Cardiac muscle cell (in vitro differentiated cells and primary cell): ENCODE measurements at regions not wholly inside any gene's neighbourhood (a gene's known extent, or its start where the extent isn't known, plus 50 kb on each side); places are given as distances from the start of the nearest gene placed in this dataset.

Experiments
- DNase-seq, 2 donors: peaks; one replicate each; pipeline versions ENCODE4 v3.0.0 to v3.0.0-alpha.2; 2010 to 2017; ENCODE audit warnings: low read depth in 1 of 2, low spot score in 1 of 2
- H3K27ac ChIP-seq: fragments of 200-600 bp; sonication (generic); 2 replicates; pipeline ENCODE4 v1.5.1; 2016
- H3K27me3 ChIP-seq: fragments of 200-600 bp; sonication (generic); 2 replicates; pipeline ENCODE4 v1.6.0; 2016; ENCODE audit warnings: control low read depth
- H3K36me3 ChIP-seq: fragments of 200-600 bp; sonication (generic); 2 replicates; pipeline ENCODE4 v1.5.1; 2016; ENCODE audit warnings: control low read depth
- H3K4me1 ChIP-seq: fragments of 200-600 bp; sonication (generic); 2 replicates; pipeline ENCODE4 v1.8.1; 2017; ENCODE audit warnings: low read depth, mild to moderate bottlenecking, mixed run types
- H3K4me3 ChIP-seq: fragments of 200-600 bp; sonication (generic); 2 replicates; pipeline ENCODE4 v1.5.1; 2016; ENCODE audit warnings: mild to moderate bottlenecking
- H3K9me3 ChIP-seq: fragments of 200-600 bp; sonication (generic); 2 replicates; pipeline ENCODE4 v1.5.1; 2017; ENCODE audit warnings: low read depth, mild to moderate bottlenecking, control low read depth
- CTCF ChIP-seq: IDR thresholded peaks from 2 replicates; pipeline ENCODE4 v1.5.1; 2012; ENCODE audit warnings: low read depth, mild to moderate bottlenecking, low read length

GRCh38 chr14:104515811-104516780, 63.5 kb upstream of the C14orf180 start:
- no peaks in the 10 kb centered on the region for H3K9me3 ChIP-seq
- no peak overlapping the region for H3K27ac ChIP-seq
- no peaks in the 10 kb centered on the region for H3K36me3 ChIP-seq
- no peak for TF ChIP-seq CTCF
- no peaks in the 10 kb centered on the region for H3K27me3 ChIP-seq
- H3K4me1 ChIP-seq: peaks cover 12% of the 10 kb centered on the region
- H3K4me3 ChIP-seq: no peak overlapping the region
- DNase-seq: no peak

- DNase-seq: no peak
- no peak for TF ChIP-seq CTCF
Observed at GRCh38 chr14:104516906-104517305, 62.7 kb upstream of the C14orf180 start.

GRCh38 chr14:104517426-104517825, 62.1 kb upstream of the C14orf180 start:
- DNase-seq: no peak
- no peak overlapping the region for H3K27ac ChIP-seq
- no peak overlapping the region for H3K4me3 ChIP-seq
- H3K36me3 ChIP-seq: no peaks in the 10 kb centered on the region
- no peaks in the 10 kb centered on the region for H3K9me3 ChIP-seq
- TF ChIP-seq CTCF: no peak
- no peaks in the 10 kb centered on the region for H3K27me3 ChIP-seq
- peaks cover 12% of the 10 kb centered on the region for H3K4me1 ChIP-seq

More at GRCh38 chr14:104516906-104517305, 62.7 kb upstream of the C14orf180 start:
- Histone ChIP-seq H3K4me1 (peaks cover 12% of the 10 kb centered on the region), H3K9me3 (no peaks in the 10 kb centered on the region), H3K36me3 (no peaks in the 10 kb centered on the region), H3K27me3 (no peaks in the 10 kb centered on the region), H3K4me3 (no peak overlapping the region), H3K27ac (no peak overlapping the region)

GRCh38 chr14:104517867-104518266, 61.7 kb upstream of the C14orf180 start:
- no peak for TF ChIP-seq CTCF
- Histone ChIP-seq H3K4me3 (no peak overlapping the region), H3K27me3 (no peaks in the 10 kb centered on the region), H3K36me3 (no peaks in the 10 kb centered on the region), H3K27ac (no peak overlapping the region), H3K4me1 (peaks cover 12% of the 10 kb centered on the region), H3K9me3 (no peaks in the 10 kb centered on the region)
- no peak for DNase-seq

GRCh38 chr14:104518659-104519350, 60.8 kb upstream of the C14orf180 start:
- Histone ChIP-seq H3K27me3 (no peaks in the 10 kb centered on the region), H3K27ac (peak overlapping the region; percentile 45), H3K4me1 (peaks cover 12% of the 10 kb centered on the region), H3K4me3 (no peak overlapping the region), H3K9me3 (no peaks in the 10 kb centered on the region), H3K36me3 (no peaks in the 10 kb centered on the region)
- no peak for TF ChIP-seq CTCF
- DNase-seq: peak in 1 of 2 donors; percentile 48
